A549 (cell line): ENCODE measurements at regions not wholly inside any gene's neighbourhood (a gene's known extent, or its start where the extent isn't known, plus 50 kb on each side); places are given as distances from the start of the nearest gene placed in this dataset.

Experiments
- ATAC-seq, 2 experiments: fragments of 200-7000 bp in 1 of 2; fragments of >200 bp in 1 of 2; cut with Nextera tagmentation in 1 of 2; cut with Tn5 transposase in 1 of 2; 3 replicates each; pipeline versions ENCODE4 v1.8.0 to v1.9.1; 2018 to 2020; ENCODE audit warnings: mild to moderate bottlenecking in 1 of 2, moderate library complexity in 1 of 2
- CTCF ChIA-PET: fragments of 300-600 bp; sonication (Branson Sonifier 250); formaldehyde crosslinking; extraction: SDS; loops from one replicate; lab custom pipeline; 2021; ENCODE audit warnings: antibody characterized with exemption, inconsistent platforms; lab: Yijun Ruan, JAX
- POLR2A ChIA-PET: fragments of 350-600 bp; formaldehyde crosslinking; extraction: SDS; loops from one replicate; lab custom pipeline; 2021; ENCODE audit warnings: antibody characterized with exemption, inconsistent platforms; lab: Yijun Ruan, JAX
- DNase-seq, 2 experiments: peaks; one replicate each; pipeline versions ENCODE4 v3.0.0 to v3.0.0-alpha.2; 2011 to 2016; ENCODE audit warnings: low read depth in 1 of 2, low spot score in 1 of 2
- FAIRE-seq: peaks from 2 replicates; lab custom pipeline; 2011; peaks lifted over from hg19 to GRCh38; lab: Jason Lieb, UNC
- H3K27ac ChIP-seq, 2 experiments: fragments of >200 bp; sonication (Bioruptor Twin); formaldehyde crosslinking; 3 replicates each; pipeline ENCODE4 v1.5.1; 2016 to 2017
- H3K4me1 ChIP-seq: fragments of >200 bp; sonication (Bioruptor Twin); formaldehyde crosslinking; 3 replicates; pipeline ENCODE4 v1.6.1; 2016
- H3K4me2 ChIP-seq: fragments of >200 bp; sonication (Bioruptor Twin); formaldehyde crosslinking; 3 replicates; pipeline ENCODE4 v1.6.1; 2016
- H3K4me3 ChIP-seq: fragments of >200 bp; sonication (Bioruptor Twin); formaldehyde crosslinking; 3 replicates; pipeline ENCODE4 v1.5.1; 2016
- H3K9me3 ChIP-seq: fragments of >200 bp; sonication (Bioruptor Twin); formaldehyde crosslinking; 3 replicates; pipeline ENCODE4 v1.6.1; 2016
- ATOH8 ChIP-seq: fragments of 250-450 bp; sonication (Bioruptor Pico); IDR thresholded peaks from 2 replicates; pipeline ENCODE4 v1.5.0; 2020; ENCODE audit warnings: low read depth, mild to moderate bottlenecking, moderate library complexity
- CBX8 ChIP-seq: fragments of 200-600 bp; sonication (generic); IDR thresholded peaks from 2 replicates; pipeline ENCODE4 v1.6.1; 2016
- CHD2 ChIP-seq: fragments of 150-350 bp; IDR thresholded peaks from 2 replicates; pipeline ENCODE4 v1.6.1; 2014; ENCODE audit warnings: low read length; ENCODE audit not compliant: partially characterized antibody
- CHD4 ChIP-seq: fragments of 200-600 bp; sonication (generic); IDR thresholded peaks from 2 replicates; pipeline ENCODE4 v1.6.1; 2016; ENCODE audit warnings: antibody characterized with exemption, mild to moderate bottlenecking, borderline replicate concordance
- CTCF ChIP-seq: fragments of >200 bp; sonication (Bioruptor Twin); formaldehyde crosslinking; IDR thresholded peaks from 3 replicates; pipeline ENCODE4 v1.5.1; 2016
- FOSL2 ChIP-seq, 2 experiments: fragments of 450-650 bp in 1 of 2; fragments of >200 bp in 1 of 2; sonication (Bioruptor Twin) in 1 of 2; formaldehyde crosslinking; IDR thresholded peaks; 2 replicates each; pipeline versions ENCODE4 v1.5.0 to v1.6.1; 2016 to 2020; ENCODE audit warnings: mild to moderate bottlenecking in 1 of 2, moderate library complexity in 1 of 2
- GATA3 ChIP-seq: IDR thresholded peaks from 2 replicates; pipeline ENCODE4 v1.6.1; 2012; ENCODE audit warnings: borderline replicate concordance
- HDAC2 ChIP-seq: fragments of 200-600 bp; sonication (generic); IDR thresholded peaks from 2 replicates; pipeline ENCODE4 v1.6.1; 2016
- HES2 ChIP-seq: fragments of >200 bp; sonication (Bioruptor Twin); formaldehyde crosslinking; IDR thresholded peaks from 2 replicates; pipeline ENCODE4 v1.6.1; 2016
- HOXA7 ChIP-seq: fragments of 250-450 bp; sonication (Bioruptor Pico); IDR thresholded peaks from 2 replicates; pipeline ENCODE4 v1.5.0; 2020; ENCODE audit warnings: mild to moderate bottlenecking, moderate library complexity
- JUNB ChIP-seq: fragments of >200 bp; sonication (Bioruptor Twin); formaldehyde crosslinking; IDR thresholded peaks from 2 replicates; pipeline ENCODE4 v1.6.1; 2016
- MAFK ChIP-seq: fragments of 450-650 bp; IDR thresholded peaks from 2 replicates; pipeline ENCODE4 v1.6.1; 2014; ENCODE audit not compliant: partially characterized antibody
- MAX ChIP-seq: IDR thresholded peaks from 2 replicates; pipeline ENCODE4 v1.6.1; 2012
- MYC ChIP-seq: IDR thresholded peaks from 2 replicates; pipeline ENCODE4 v1.6.1; 2012; ENCODE audit warnings: mild to moderate bottlenecking, inconsistent platforms, low read length, improper control_type of control experiment, borderline replicate concordance
- NFE2L2 ChIP-seq: fragments of 150-350 bp; conservative IDR thresholded peaks from 2 replicates; pipeline ENCODE4 v1.6.1; 2014; ENCODE audit warnings: low read length
- PBX3 ChIP-seq: IDR thresholded peaks from 2 replicates; pipeline ENCODE4 v1.6.1; 2012
- RAD21 ChIP-seq, 2 experiments: fragments of >200 bp in 1 of 2; sonication (Bioruptor Twin) in 1 of 2; formaldehyde crosslinking in 1 of 2; IDR thresholded peaks in 1 of 2; conservative IDR thresholded peaks in 1 of 2; 2 replicates in 1 of 2; 3 replicates in 1 of 2; pipeline ENCODE4 v1.6.1; 2012 to 2018; ENCODE audit warnings: inconsistent platforms in 1 of 2
- SMC3 ChIP-seq: fragments of >200 bp; sonication (Bioruptor Twin); formaldehyde crosslinking; IDR thresholded peaks from 3 replicates; pipeline ENCODE4 v1.6.1; 2018; ENCODE audit warnings: inconsistent platforms
- TFCP2L1 ChIP-seq: fragments of 250-450 bp; sonication (Bioruptor Pico); IDR thresholded peaks from 2 replicates; pipeline ENCODE4 v1.5.0; 2021; ENCODE audit warnings: mild to moderate bottlenecking
- USF2 ChIP-seq: fragments of 450-650 bp; IDR thresholded peaks from 2 replicates; pipeline ENCODE4 v1.6.1; 2014; ENCODE audit warnings: antibody characterized with exemption
- ZC3H11A ChIP-seq: fragments of 450-650 bp; IDR thresholded peaks from 2 replicates; pipeline ENCODE4 v1.6.1; 2014; ENCODE audit warnings: antibody characterized with exemption, mild to moderate bottlenecking
- ZNF302 ChIP-seq: fragments of 250-450 bp; sonication (Bioruptor Pico); IDR thresholded peaks from 2 replicates; pipeline ENCODE4 v1.9.0; 2021; ENCODE audit warnings: inconsistent platforms, mild to moderate bottlenecking, moderate library complexity
- WGBS: methylation state at CpG from one replicate; pipeline ENCODE4 v1.1.6; 2017; ENCODE audit errors: missing lambda C conversion rate; 5-methylcytosine and 5-hydroxymethylcytosine counted together

- TF ChIP-seq TFCP2L1 (CRISPR knock-in tag) (no peak), JUNB (no peak), GATA3 (no peak), HES2 (no peak), USF2 (no peak), CBX8 (no peak)
- DNase-seq (no peak), ATAC-seq (no peak), FAIRE-seq (no peak)
- 3% methylated on average over 2 of the region's 2 CpGs for WGBS
- ChIA-PET POLR2A (no interaction called here), CTCF (no interaction called here)
- Histone ChIP-seq H3K4me3 (no peak overlapping the region), H3K27ac (no peak overlapping the region), H3K9me3 (no peaks in the 10 kb centered on the region), H3K4me1 (no peaks in the 10 kb centered on the region), H3K4me2 (no peak overlapping the region)
Observed at GRCh38 chr12:71018682-71019081, 98.1 kb upstream of the PTPRR start.

GRCh38 chr12:71014180-71014785 lies 93.7 kb upstream of the PTPRR start:
- peak; percentile 70 to 79; a peak in 4 of 6 replicates for ATAC-seq
- ChIA-PET POLR2A (interaction anchor here (0.8 kb wide), 1 partner anchor 281 kb away, joined by 5 read pairs; no protein-coding TSS in a partner anchor), CTCF (interaction anchor here (0.6 to 1.5 kb wide), 8 partner anchors 18 to 426 kb away, joined by 3 to 6 read pairs (median 3); no protein-coding TSS in a partner anchor)

GRCh38 chr12:71011261-71011660 lies 90.7 kb upstream of the PTPRR start:
- no peaks in the 10 kb centered on the region for H3K9me3 ChIP-seq
- H3K4me1 ChIP-seq, result peaks cover 4% of the 10 kb centered on the region; the same call in 1 of the 3 replicates
- ATAC-seq (peak in 1 of 2 experiments; percentile 29; a peak in 1 of 6 replicates), DNase-seq (peak in 1 of 2 experiments; percentile 21), FAIRE-seq (no peak)
- no peak overlapping the region for H3K4me2 ChIP-seq
- H3K27ac ChIP-seq, result no peak overlapping the region
- H3K4me3 ChIP-seq, result no peak overlapping the region
- POLR2A ChIA-PET, result interaction anchor here (0.6 kb wide), 1 partner anchor 697 kb away, joined by 4 read pairs; no protein-coding TSS in a partner anchor
- 48% methylated on average over 4 of the region's 4 CpGs for WGBS
- CTCF ChIA-PET, result no interaction called here
- no peak for TF ChIP-seq CHD4
- TF ChIP-seq MAFK, result peak; percentile 46
- no peak for TF ChIP-seq HDAC2
- TF ChIP-seq HOXA7 (CRISPR knock-in tag), result no peak
- TF ChIP-seq MYC, result no peak
- no peak for TF ChIP-seq ZNF302 (CRISPR knock-in tag)
- TF ChIP-seq FOSL2 (IDR thresholded peaks at IDR 0.05), result no peak
- TF ChIP-seq FOSL2 (CRISPR knock-in tag; IDR thresholded peaks at IDR 0.05), result peak; percentile 47; the same call in 1 of the 2 replicates
- TF ChIP-seq CHD2, result no peak
- no peak for TF ChIP-seq MAX
- TF ChIP-seq USF2, result no peak
- TF ChIP-seq NFE2L2, result peak; percentile 55; the same call in 1 of the 2 replicates

More at GRCh38 chr12:71014180-71014785, 93.7 kb upstream of the PTPRR start:
- Histone ChIP-seq H3K9me3 (no peaks in the 10 kb centered on the region), H3K4me2 (peak overlapping the region; percentile 33; the same call in 2 of the 3 replicates), H3K4me1 (peaks cover 4% of the 10 kb centered on the region; the same call in 1 of the 3 replicates), H3K4me3 (no peak overlapping the region)
- WGBS, result 2% methylated on average over 2 of the region's 2 CpGs
- peak; percentile 27 to 46 for DNase-seq
- peak; percentile 44 for TF ChIP-seq CTCF
- TF ChIP-seq RAD21 (conservative IDR thresholded peaks at IDR 0.05 in 1 of 2, IDR thresholded peaks at IDR 0.05 in 1 of 2), result peak; percentile 60 to 67
- no peak for TF ChIP-seq MYC
- TF ChIP-seq ZC3H11A, result no peak
- TF ChIP-seq PBX3, result no peak
- TF ChIP-seq SMC3, result 0 out of 3 replicates have a peak, but pooled peaks have one; percentile 42
- no peak for TF ChIP-seq ATOH8
- TF ChIP-seq, all 56 proteins: peak for 3
- H3K27ac ChIP-seq, result no peak overlapping the region
- peak; percentile 63 for FAIRE-seq
